Prostate gland (tissue), 2 donors: ENCODE measurements at regions not wholly inside any gene's neighbourhood (a gene's known extent, or its start where the extent isn't known, plus 50 kb on each side); places are given as distances from the start of the nearest gene placed in this dataset.

Experiments used
- DNase-seq: peaks from one replicate; pipeline ENCODE4 v3.0.0-alpha.2; 2019; ENCODE audit warnings: low spot score
- H3K27ac ChIP-seq, 2 donors: fragments of 200-600 bp; sonication (generic); 2 replicates each; pipeline ENCODE4 v1.5.1; 2017 to 2019
- H3K27me3 ChIP-seq: fragments of 200-600 bp; sonication (generic); replicated peaks from 2 replicates; pipeline ENCODE4 v1.5.1; 2019; ENCODE audit not compliant: insufficient read depth
- H3K36me3 ChIP-seq, 2 donors: fragments of 200-600 bp; sonication (generic); 1 replicate in 1 of 2; 2 replicates in 1 of 2; pipeline versions ENCODE4 v1.5.1 to v1.8.1; 2017 to 2019
- H3K4me1 ChIP-seq: fragments of 200-600 bp; sonication (generic); replicated peaks from 2 replicates; pipeline ENCODE4 v1.5.1; 2019
- H3K4me3 ChIP-seq, 2 donors: fragments of 200-600 bp; sonication (generic); 2 replicates each; pipeline ENCODE4 v1.5.1; 2017 to 2019
- H3K9me3 ChIP-seq: fragments of 200-600 bp; sonication (generic); 2 replicates; pipeline ENCODE4 v1.5.1; 2017
- CTCF ChIP-seq, 4 experiments: fragments of 200-600 bp in 2 of 4; fragments of 450-650 bp in 2 of 4; sonication (generic) in 2 of 4; IDR thresholded peaks; 1 replicate in 3 of 4; 2 replicates in 1 of 4; pipeline ENCODE4 v1.5.1; 2016 to 2019; ENCODE audit warnings: antibody characterized with exemption in 4 of 4, mild to moderate bottlenecking in 2 of 4, moderate library complexity in 2 of 4
- POLR2A ChIP-seq: fragments of 450-650 bp; IDR thresholded peaks from one replicate; pipeline ENCODE4 v1.6.1; 2016; ENCODE audit warnings: antibody characterized with exemption, mild to moderate bottlenecking
- POLR2AphosphoS5 ChIP-seq: sonication (generic); formaldehyde crosslinking; IDR thresholded peaks from one replicate; pipeline ENCODE4 v1.6.1; 2017; ENCODE audit warnings: antibody characterized with exemption
- WGBS: methylation state at CpG from one replicate; pipeline ENCODE4 v1.1.5; 2018; 5-methylcytosine and 5-hydroxymethylcytosine counted together
- intact Hi-C: fragments of 100-400 bp; cut with DNase I; formaldehyde crosslinking; loops from one replicate; pipeline ENCODE4 v1.14.2; 2022

DNA sequence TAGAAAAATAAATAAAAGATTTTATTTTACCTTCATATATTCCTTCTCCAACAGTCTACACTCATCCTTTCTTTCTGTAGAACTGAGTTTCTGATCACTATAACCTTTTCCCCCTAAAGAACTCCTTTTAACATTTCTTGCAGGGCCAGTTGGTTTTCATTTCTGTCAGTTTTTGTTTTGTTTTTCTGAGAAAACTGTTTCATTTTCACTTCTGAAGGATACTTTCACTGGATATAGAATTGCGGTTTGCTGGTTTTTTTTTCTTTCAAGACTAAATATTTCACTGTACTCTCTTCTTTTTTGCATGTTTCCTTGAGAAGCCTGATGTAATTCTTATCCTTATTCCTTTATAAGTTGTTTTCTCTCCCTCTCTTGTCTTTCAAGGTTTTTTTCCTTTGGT, 90.4 kb upstream of the EOLA2 start:
- no peak for DNase-seq
- Histone ChIP-seq H3K9me3 (no peaks in the 10 kb centered on the region), H3K27ac (no peak overlapping the region), H3K4me3 (no peak overlapping the region), H3K4me1 (no peaks in the 10 kb centered on the region), H3K27me3 (no peaks in the 10 kb centered on the region), H3K36me3 (no peaks in the 10 kb centered on the region)
- TF ChIP-seq POLR2AphosphoS5: no peak
- TF ChIP-seq CTCF (IDR thresholded peaks at IDR 0.05): no peak
- TF ChIP-seq POLR2A: no peak
- WGBS: 95% methylated on average over 1 of the region's 1 CpG
- intact Hi-C loops: no loop called here

DNA sequence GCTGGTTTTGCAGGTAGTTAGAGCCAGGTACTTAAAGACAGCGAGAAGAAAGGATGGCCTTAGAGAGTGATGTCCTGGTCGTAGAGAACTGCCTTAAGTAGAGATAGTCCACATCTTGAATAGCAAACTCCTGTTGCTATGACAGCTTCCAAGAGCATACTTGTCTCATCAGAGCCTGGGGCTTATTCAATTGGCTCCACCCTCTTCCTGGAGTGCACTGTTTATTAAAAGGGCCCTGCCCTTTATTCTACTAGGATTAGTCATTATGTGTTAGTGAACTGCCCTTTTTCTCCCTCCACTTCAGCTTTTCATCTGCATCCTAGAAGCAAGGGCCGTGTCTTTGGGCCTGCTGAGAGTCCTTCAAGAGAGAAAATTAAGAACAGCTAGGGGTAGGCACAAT, 94.5 kb upstream of the EOLA2 start:
- Histone ChIP-seq H3K9me3 (no peaks in the 10 kb centered on the region), H3K4me3 (no peak overlapping the region), H3K4me1 (no peaks in the 10 kb centered on the region), H3K27me3 (no peaks in the 10 kb centered on the region), H3K36me3 (no peaks in the 10 kb centered on the region), H3K27ac (no peak overlapping the region)
- TF ChIP-seq CTCF (IDR thresholded peaks at IDR 0.05): no peak
- no peak for TF ChIP-seq POLR2A
- no peak for TF ChIP-seq POLR2AphosphoS5
- 46% methylated on average over 3 of the region's 3 CpGs for WGBS
- intact Hi-C loops: no loop called here
- no peak for DNase-seq

GRCh38 chrX:150034788-150035187, 96.5 kb upstream of the EOLA2 start:
- 95% methylated on average over 2 of the region's 2 CpGs for WGBS
- intact Hi-C loops: no loop called here
- Histone ChIP-seq H3K36me3 (no peaks in the 10 kb centered on the region), H3K9me3 (no peaks in the 10 kb centered on the region), H3K4me3 (no peak overlapping the region), H3K27me3 (no peaks in the 10 kb centered on the region), H3K27ac (no peak overlapping the region), H3K4me1 (no peaks in the 10 kb centered on the region)
- DNase-seq: no peak
- TF ChIP-seq CTCF (IDR thresholded peaks at IDR 0.05): no peak

DNA sequence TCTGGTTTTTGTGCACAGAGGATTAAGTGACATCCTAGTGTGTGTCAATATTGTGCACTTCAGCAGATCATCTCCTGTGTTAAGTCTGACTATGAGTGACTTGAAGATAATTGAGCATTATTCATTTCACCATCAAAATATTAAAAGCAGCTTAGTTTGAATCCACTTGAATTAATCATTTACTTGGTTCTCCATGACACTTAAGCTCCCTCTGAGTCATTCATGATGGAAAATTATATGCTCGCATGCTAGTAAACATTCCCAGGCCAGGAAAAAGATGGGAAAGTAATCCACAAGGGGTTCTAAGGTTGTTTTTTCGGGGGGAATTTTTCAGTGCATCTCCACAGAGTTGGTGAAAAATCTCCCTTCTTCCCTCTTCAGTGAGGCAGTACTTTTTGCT, 97.2 kb upstream of the EOLA2 start:
- WGBS: 79% methylated on average over 2 of the region's 2 CpGs
- intact Hi-C loops: no loop called here
- Histone ChIP-seq H3K4me3 (no peak overlapping the region), H3K9me3 (no peaks in the 10 kb centered on the region), H3K27me3 (no peaks in the 10 kb centered on the region), H3K4me1 (no peaks in the 10 kb centered on the region), H3K36me3 (no peaks in the 10 kb centered on the region), H3K27ac (no peak overlapping the region)
- TF ChIP-seq POLR2AphosphoS5: no peak
- no peak for TF ChIP-seq POLR2A
- no peak for TF ChIP-seq CTCF (IDR thresholded peaks at IDR 0.05)
- DNase-seq: no peak

GRCh38 chrX:150036181-150036580, 97.9 kb upstream of the EOLA2 start:
- Histone ChIP-seq H3K36me3 (no peaks in the 10 kb centered on the region), H3K4me1 (no peaks in the 10 kb centered on the region), H3K9me3 (no peaks in the 10 kb centered on the region), H3K27me3 (no peaks in the 10 kb centered on the region), H3K27ac (no peak overlapping the region), H3K4me3 (no peak overlapping the region)
- DNase-seq: no peak
- TF ChIP-seq CTCF (IDR thresholded peaks at IDR 0.05): no peak
- TF ChIP-seq POLR2AphosphoS5: no peak
- TF ChIP-seq POLR2A: no peak
- intact Hi-C loops: no loop called here
- WGBS: 15% methylated on average over 2 of the region's 2 CpGs
